ENCODE measurements at regions not wholly inside any gene's neighbourhood (a gene's known extent, or its start where the extent isn't known, plus 50 kb on each side); places are given as distances from the start of the nearest gene placed in this dataset.

DNA sequence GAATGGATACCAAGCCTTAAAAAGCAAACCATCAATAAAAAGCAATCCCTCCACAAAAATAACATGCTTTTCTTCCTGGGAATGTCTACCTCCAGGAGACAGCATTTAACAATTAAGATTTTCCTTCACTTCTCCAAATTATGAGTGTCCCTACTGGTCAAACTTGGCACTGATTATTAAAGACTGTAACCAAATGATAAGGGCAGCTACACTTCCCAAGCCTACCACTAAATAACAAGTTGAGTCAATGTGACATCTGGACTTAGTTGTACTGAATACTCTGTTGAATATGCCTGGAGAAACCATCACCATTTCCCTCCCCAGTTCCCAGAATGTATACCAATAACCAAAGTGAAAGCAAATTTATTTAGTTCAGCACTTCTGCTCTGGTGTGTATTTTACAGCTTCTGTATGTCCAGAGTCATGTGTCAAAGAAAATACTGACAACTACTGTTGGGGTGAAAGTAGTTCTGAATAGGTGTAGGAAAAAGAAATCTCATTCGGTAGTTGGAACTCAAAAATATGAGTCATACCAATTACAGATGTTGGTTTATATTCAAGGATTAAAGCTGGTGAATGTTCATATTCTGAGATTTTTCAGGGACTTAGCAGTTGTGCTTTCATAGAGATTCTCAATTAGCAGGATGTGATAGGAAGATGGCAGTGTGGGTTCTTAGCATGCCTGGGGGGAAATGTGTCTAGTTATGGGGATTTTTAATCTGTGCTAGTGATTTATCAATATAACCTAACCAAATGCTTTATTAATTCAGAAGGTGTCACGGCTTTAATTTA lies 1291.6 kb upstream of the GYPC start:
- DNase-seq (no peak), ATAC-seq (no peak)
- no peaks in the 10 kb centered on the region for H3K27me3 ChIP-seq (ENCODE audit: low read depth)
- no peaks in the 10 kb centered on the region for H3K36me3 ChIP-seq
- TF ChIP-seq, protein P1, sequence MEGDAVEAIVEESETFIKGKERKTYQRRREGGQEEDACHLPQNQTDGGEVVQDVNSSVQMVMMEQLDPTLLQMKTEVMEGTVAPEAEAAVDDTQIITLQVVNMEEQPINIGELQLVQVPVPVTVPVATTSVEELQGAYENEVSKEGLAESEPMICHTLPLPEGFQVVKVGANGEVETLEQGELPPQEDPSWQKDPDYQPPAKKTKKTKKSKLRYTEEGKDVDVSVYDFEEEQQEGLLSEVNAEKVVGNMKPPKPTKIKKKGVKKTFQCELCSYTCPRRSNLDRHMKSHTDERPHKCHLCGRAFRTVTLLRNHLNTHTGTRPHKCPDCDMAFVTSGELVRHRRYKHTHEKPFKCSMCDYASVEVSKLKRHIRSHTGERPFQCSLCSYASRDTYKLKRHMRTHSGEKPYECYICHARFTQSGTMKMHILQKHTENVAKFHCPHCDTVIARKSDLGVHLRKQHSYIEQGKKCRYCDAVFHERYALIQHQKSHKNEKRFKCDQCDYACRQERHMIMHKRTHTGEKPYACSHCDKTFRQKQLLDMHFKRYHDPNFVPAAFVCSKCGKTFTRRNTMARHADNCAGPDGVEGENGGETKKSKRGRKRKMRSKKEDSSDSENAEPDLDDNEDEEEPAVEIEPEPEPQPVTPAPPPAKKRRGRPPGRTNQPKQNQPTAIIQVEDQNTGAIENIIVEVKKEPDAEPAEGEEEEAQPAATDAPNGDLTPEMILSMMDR (IDR thresholded peaks at IDR 0.05): no peak
- no peaks in the 10 kb centered on the region for H3K4me1 ChIP-seq
- intact Hi-C loops (cut with DNase I): no loop called here
- no peak overlapping the region for H3K27ac ChIP-seq
- no peaks in the 10 kb centered on the region for H3K9me3 ChIP-seq
- H3K4me3 ChIP-seq: no peak overlapping the region

DNA sequence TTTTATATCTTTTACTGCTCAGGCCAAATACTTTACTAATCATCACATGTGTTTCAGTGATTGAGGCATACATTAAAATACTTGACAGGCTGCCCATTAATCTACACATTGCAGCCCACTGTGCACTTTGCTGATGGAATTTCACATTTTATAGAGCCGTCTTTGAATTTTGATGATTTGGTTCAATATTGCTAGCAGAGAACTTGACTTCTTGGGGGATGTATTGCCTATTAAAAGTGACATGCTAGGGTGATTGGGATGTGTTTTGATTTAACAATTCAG lies 1291.0 kb upstream of the GYPC start:
- Histone ChIP-seq H3K36me3 (no peaks in the 10 kb centered on the region), H3K4me1 (no peaks in the 10 kb centered on the region), H3K27ac (no peak overlapping the region), H3K9me3 (no peaks in the 10 kb centered on the region), H3K4me3 (no peak overlapping the region), H3K27me3 (ENCODE audit: low read depth) (no peaks in the 10 kb centered on the region)
- DNase-seq (no peak), ATAC-seq (no peak)
- TF ChIP-seq, protein P1 (IDR thresholded peaks at IDR 0.05): no peak
- intact Hi-C loops (cut with DNase I): no loop called here

DNA sequence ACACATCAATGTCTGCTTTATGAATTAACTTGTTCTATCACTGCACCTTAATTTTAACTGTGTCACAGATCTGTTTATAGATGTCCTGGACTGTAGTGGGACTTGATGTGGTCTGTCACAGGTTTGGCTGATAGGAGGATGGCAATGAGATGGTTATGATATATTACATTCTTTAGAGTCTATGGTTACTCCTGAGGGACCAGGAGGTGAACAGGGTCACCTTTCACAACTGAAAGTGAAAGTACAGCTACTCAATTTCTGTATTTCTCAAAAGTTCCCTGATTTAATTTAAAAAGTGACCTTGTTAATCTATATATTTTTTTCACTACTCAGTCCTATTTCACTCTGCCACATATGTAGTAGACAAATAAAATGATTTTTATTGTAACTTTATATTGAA lies 1284.1 kb upstream of the GYPC start:
- no peak for DNase-seq

DNA sequence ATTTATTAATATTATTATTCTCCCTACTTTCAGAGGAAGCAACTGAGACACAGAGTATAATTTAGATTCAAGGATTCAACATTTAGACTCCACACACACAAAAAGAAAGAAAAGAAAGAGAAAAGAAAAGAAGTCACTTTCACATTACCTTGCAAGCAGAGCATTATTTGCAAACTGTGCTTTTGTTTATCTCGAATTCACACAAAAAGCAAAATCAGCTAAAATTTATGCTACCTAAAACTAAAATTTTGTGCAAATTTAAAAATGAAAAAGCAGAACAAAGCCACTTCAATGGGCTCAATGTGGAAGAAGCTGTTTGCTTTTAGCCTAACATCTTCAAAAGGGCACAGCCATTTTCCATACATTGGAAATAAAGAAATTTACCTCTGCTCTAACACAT lies 1282.7 kb upstream of the GYPC start:
- Histone ChIP-seq H3K4me1 (no peaks in the 10 kb centered on the region), H3K36me3 (no peaks in the 10 kb centered on the region), H3K4me3 (no peak overlapping the region), H3K27ac (no peak overlapping the region), H3K27me3 (ENCODE audit: low read depth) (no peaks in the 10 kb centered on the region), H3K9me3 (no peaks in the 10 kb centered on the region)
- TF ChIP-seq, protein P1 (IDR thresholded peaks at IDR 0.05): no peak
- no peak for ATAC-seq
- intact Hi-C loops (cut with DNase I): no loop called here
- DNase-seq: no peak

More for the DNA sequence above, 1284.1 kb upstream of the GYPC start:
- Histone ChIP-seq H3K9me3 (no peaks in the 10 kb centered on the region), H3K27ac (no peak overlapping the region), H3K36me3 (no peaks in the 10 kb centered on the region), H3K4me1 (no peaks in the 10 kb centered on the region), H3K4me3 (no peak overlapping the region), H3K27me3 (ENCODE audit: low read depth) (no peaks in the 10 kb centered on the region)
- ATAC-seq: no peak
- TF ChIP-seq, protein P1 (IDR thresholded peaks at IDR 0.05): no peak
- intact Hi-C loops (cut with DNase I): no loop called here

DNA sequence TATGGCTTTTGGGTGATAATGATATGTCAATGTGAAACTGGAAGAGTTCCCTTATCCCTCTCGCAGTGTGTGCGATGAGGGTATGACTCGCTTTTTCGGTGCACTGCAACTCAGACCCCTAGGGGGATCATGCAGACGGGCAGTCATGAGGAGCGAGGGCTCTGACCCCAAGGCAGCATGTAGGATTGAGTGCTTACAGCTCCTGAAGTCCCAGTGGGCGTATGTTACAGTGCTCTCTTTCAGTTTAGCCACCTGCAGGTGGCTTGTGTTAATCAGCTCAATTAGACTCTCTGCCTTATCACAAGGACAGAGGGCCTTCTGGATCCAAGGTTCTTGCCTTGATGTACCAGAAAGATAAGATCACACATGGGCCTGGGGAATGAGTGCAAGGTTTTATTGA lies 1269.9 kb upstream of the GYPC start:
- intact Hi-C loops (cut with DNase I): no loop called here
- Histone ChIP-seq H3K36me3 (no peaks in the 10 kb centered on the region), H3K27me3 (ENCODE audit: low read depth) (no peaks in the 10 kb centered on the region), H3K4me3 (no peak overlapping the region), H3K9me3 (no peaks in the 10 kb centered on the region), H3K4me1 (no peaks in the 10 kb centered on the region), H3K27ac (no peak overlapping the region)
- ATAC-seq (no peak), DNase-seq (no peak)
- TF ChIP-seq, protein P1 (IDR thresholded peaks at IDR 0.05): no peak
